ENCODE measurements at regions not wholly inside any gene's neighbourhood (a gene's known extent, or its start where the extent isn't known, plus 50 kb on each side); places are given as distances from the start of the nearest gene placed in this dataset.

DNA sequence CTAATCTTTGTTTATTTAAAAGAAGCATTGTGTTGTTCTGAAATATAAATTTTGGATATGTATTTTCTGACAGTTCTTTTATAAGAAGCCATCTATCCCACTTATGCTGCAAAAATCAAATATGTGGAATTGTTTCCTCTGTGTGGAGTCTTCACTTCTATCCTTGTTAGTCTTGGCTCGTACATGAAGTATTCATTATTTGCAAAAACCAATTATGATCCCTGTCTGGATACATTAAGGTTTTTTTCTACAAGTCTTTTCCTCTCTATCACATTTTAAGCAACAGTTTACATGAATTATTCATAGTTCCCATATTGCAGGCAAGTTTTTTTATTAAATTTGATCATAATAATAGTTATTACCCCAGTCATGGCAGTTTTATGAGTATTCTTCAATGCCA lies 490.8 kb upstream of the GJE1 start:
- Histone ChIP-seq H3K9me3 (ENCODE audit: control insufficient read depth, insufficient read depth, low read length) (no peaks in the 10 kb centered on the region), H3K27me3 (ENCODE audit: control insufficient read depth, insufficient read depth, low read length) (no peaks in the 10 kb centered on the region), H3K27ac (ENCODE audit: low read depth, low read length) (no peak overlapping the region), H3K4me1 (ENCODE audit: control insufficient read depth, insufficient read depth, low read length) (no peaks in the 10 kb centered on the region), H3K4me3 (ENCODE audit: low read depth, low read length) (no peak overlapping the region), H3K36me3 (ENCODE audit: control insufficient read depth, insufficient read depth, low read length) (no peaks in the 10 kb centered on the region)
- WGBS (ENCODE audit: insufficient coverage): no CpG with 5 or more reads among the region's 1 CpG
- DNase-seq (ENCODE audit: low read depth in 4 of 6, low spot score in 6 of 6): peak in 1 of 6 donors; percentile 57

DNA sequence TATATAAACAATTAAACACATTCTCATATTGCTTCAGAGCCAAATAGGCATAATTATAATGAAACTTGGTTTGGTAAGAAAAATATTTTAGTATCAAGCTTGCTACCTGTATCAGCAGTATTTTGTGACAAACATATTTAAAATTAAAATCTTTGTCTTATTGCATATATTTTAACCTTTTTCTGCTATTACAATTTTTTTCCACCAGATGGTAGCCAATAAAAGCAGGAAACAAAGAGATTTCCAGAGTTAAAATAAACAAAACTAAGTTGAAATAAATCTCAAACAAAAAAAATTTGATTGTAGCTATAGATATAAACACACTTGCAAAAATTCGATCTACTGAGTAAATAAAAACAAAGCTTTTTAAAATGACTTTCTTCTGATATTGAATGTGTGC lies 491.3 kb upstream of the GJE1 start:
- Histone ChIP-seq H3K4me3 (ENCODE audit: low read depth, low read length) (no peak overlapping the region), H3K4me1 (ENCODE audit: control insufficient read depth, insufficient read depth, low read length) (no peaks in the 10 kb centered on the region), H3K27me3 (ENCODE audit: control insufficient read depth, insufficient read depth, low read length) (no peaks in the 10 kb centered on the region), H3K9me3 (ENCODE audit: control insufficient read depth, insufficient read depth, low read length) (no peaks in the 10 kb centered on the region), H3K27ac (ENCODE audit: low read depth, low read length) (no peak overlapping the region), H3K36me3 (ENCODE audit: control insufficient read depth, insufficient read depth, low read length) (no peaks in the 10 kb centered on the region)
- WGBS (ENCODE audit: insufficient coverage): no CpG with 5 or more reads among the region's 1 CpG
- DNase-seq (ENCODE audit: low read depth in 4 of 6, low spot score in 6 of 6): peak in 2 of 6 donors; percentile 10 to 22

GRCh38 chr6:141635621-141636020 lies 497.1 kb upstream of the GJE1 start:
- Histone ChIP-seq H3K27me3 (ENCODE audit: control insufficient read depth, insufficient read depth, low read length) (no peaks in the 10 kb centered on the region), H3K4me1 (ENCODE audit: control insufficient read depth, insufficient read depth, low read length) (no peaks in the 10 kb centered on the region), H3K27ac (ENCODE audit: low read depth, low read length) (no peak overlapping the region), H3K36me3 (ENCODE audit: control insufficient read depth, insufficient read depth, low read length) (no peaks in the 10 kb centered on the region), H3K4me3 (ENCODE audit: low read depth, low read length) (no peak overlapping the region), H3K9me3 (ENCODE audit: control insufficient read depth, insufficient read depth, low read length) (no peaks in the 10 kb centered on the region)
- no peak for DNase-seq (ENCODE audit: low read depth in 4 of 6, low spot score in 6 of 6)
- 82% methylated on average over 1 of the region's 3 CpGs for WGBS (ENCODE audit: insufficient coverage)

GRCh38 chr6:141634269-141634668 lies 498.5 kb upstream of the GJE1 start:
- H3K4me1 ChIP-seq (ENCODE audit: control insufficient read depth, insufficient read depth, low read length): no peaks in the 10 kb centered on the region
- no CpG with 5 or more reads among the region's 2 CpGs for WGBS (ENCODE audit: insufficient coverage)
- no peak for DNase-seq (ENCODE audit: low read depth in 4 of 6, low spot score in 6 of 6)
- H3K4me3 ChIP-seq (ENCODE audit: low read depth, low read length): no peak overlapping the region
- H3K27me3 ChIP-seq (ENCODE audit: control insufficient read depth, insufficient read depth, low read length): no peaks in the 10 kb centered on the region
- no peak overlapping the region for H3K27ac ChIP-seq (ENCODE audit: low read depth, low read length)
- H3K36me3 ChIP-seq (ENCODE audit: control insufficient read depth, insufficient read depth, low read length): no peaks in the 10 kb centered on the region
- H3K9me3 ChIP-seq (ENCODE audit: control insufficient read depth, insufficient read depth, low read length): no peaks in the 10 kb centered on the region

GRCh38 chr6:141624301-141624700 lies 508.4 kb upstream of the GJE1 start:
- Histone ChIP-seq H3K9me3 (ENCODE audit: control insufficient read depth, insufficient read depth, low read length) (no peaks in the 10 kb centered on the region), H3K27me3 (ENCODE audit: control insufficient read depth, insufficient read depth, low read length) (no peaks in the 10 kb centered on the region), H3K27ac (ENCODE audit: low read depth, low read length) (no peak overlapping the region), H3K36me3 (ENCODE audit: control insufficient read depth, insufficient read depth, low read length) (no peaks in the 10 kb centered on the region), H3K4me1 (ENCODE audit: control insufficient read depth, insufficient read depth, low read length) (no peaks in the 10 kb centered on the region), H3K4me3 (ENCODE audit: low read depth, low read length) (no peak overlapping the region)
- no peak for DNase-seq (ENCODE audit: low read depth in 4 of 6, low spot score in 6 of 6)
- WGBS (ENCODE audit: insufficient coverage): 100% methylated on average over 2 of the region's 3 CpGs

DNA sequence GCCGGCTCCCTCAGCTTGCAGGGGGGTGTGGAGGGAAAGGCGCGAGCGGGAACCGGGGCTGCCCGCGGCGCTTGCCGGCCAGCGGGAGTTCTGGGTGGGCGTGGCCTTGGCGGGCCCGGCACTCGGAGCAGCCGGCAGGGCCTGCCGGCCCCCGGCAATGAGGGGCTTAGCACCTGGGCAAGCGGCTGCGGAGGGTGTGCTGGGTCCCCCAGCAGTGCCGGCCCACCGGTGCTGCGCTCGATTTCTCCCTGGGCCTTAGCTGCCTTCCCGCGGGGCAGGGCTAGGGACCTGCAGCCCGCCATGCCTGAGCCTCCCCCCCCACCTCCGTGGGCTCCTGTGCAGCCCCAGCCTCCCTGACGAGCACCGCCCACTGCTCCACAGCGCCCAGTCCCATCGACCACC lies 514.5 kb upstream of the GJE1 start:
- Histone ChIP-seq H3K9me3 (ENCODE audit: control insufficient read depth, insufficient read depth, low read length) (no peaks in the 10 kb centered on the region), H3K4me1 (ENCODE audit: control insufficient read depth, insufficient read depth, low read length) (no peaks in the 10 kb centered on the region)
- WGBS (ENCODE audit: insufficient coverage): 95% methylated on average over 30 of the region's 31 CpGs

GRCh38 chr6:141610741-141611140 lies 522.0 kb upstream of the GJE1 start:
- no peak overlapping the region for H3K27ac ChIP-seq (ENCODE audit: low read depth, low read length)

More for the DNA sequence above, 514.5 kb upstream of the GJE1 start:
- Histone ChIP-seq H3K27ac (ENCODE audit: low read depth, low read length) (no peak overlapping the region), H3K27me3 (ENCODE audit: control insufficient read depth, insufficient read depth, low read length) (no peaks in the 10 kb centered on the region), H3K36me3 (ENCODE audit: control insufficient read depth, insufficient read depth, low read length) (no peaks in the 10 kb centered on the region), H3K4me3 (ENCODE audit: low read depth, low read length) (no peak overlapping the region)
- DNase-seq (ENCODE audit: low read depth in 4 of 6, low spot score in 6 of 6): no peak

GRCh38 chr6:141607956-141608355 lies 524.8 kb upstream of the GJE1 start:
- H3K27me3 ChIP-seq (ENCODE audit: control insufficient read depth, insufficient read depth, low read length): no peaks in the 10 kb centered on the region
- no peak overlapping the region for H3K4me3 ChIP-seq (ENCODE audit: low read depth, low read length)
- no peak for DNase-seq (ENCODE audit: low read depth in 4 of 6, low spot score in 6 of 6)
- WGBS (ENCODE audit: insufficient coverage): 86% methylated on average over 1 of the region's 3 CpGs
- H3K9me3 ChIP-seq (ENCODE audit: control insufficient read depth, insufficient read depth, low read length): peaks cover 3% of the 10 kb centered on the region
- no peaks in the 10 kb centered on the region for H3K36me3 ChIP-seq (ENCODE audit: control insufficient read depth, insufficient read depth, low read length)
- no peaks in the 10 kb centered on the region for H3K4me1 ChIP-seq (ENCODE audit: control insufficient read depth, insufficient read depth, low read length)
- no peak overlapping the region for H3K27ac ChIP-seq (ENCODE audit: low read depth, low read length)

More at GRCh38 chr6:141610741-141611140, 522.0 kb upstream of the GJE1 start:
- H3K4me3 ChIP-seq (ENCODE audit: low read depth, low read length): no peak overlapping the region
- no peak for DNase-seq (ENCODE audit: low read depth in 4 of 6, low spot score in 6 of 6)
- 60% methylated on average over 1 of the region's 5 CpGs for WGBS (ENCODE audit: insufficient coverage)
- no peaks in the 10 kb centered on the region for H3K27me3 ChIP-seq (ENCODE audit: control insufficient read depth, insufficient read depth, low read length)
- H3K4me1 ChIP-seq (ENCODE audit: control insufficient read depth, insufficient read depth, low read length): no peaks in the 10 kb centered on the region
- no peaks in the 10 kb centered on the region for H3K36me3 ChIP-seq (ENCODE audit: control insufficient read depth, insufficient read depth, low read length)
- H3K9me3 ChIP-seq (ENCODE audit: control insufficient read depth, insufficient read depth, low read length): peaks cover 3% of the 10 kb centered on the region

- H3K4me3 ChIP-seq (ENCODE audit: low read depth, low read length): no peak overlapping the region
- no peaks in the 10 kb centered on the region for H3K36me3 ChIP-seq (ENCODE audit: control insufficient read depth, insufficient read depth, low read length)
- H3K27me3 ChIP-seq (ENCODE audit: control insufficient read depth, insufficient read depth, low read length): no peaks in the 10 kb centered on the region
- no peaks in the 10 kb centered on the region for H3K4me1 ChIP-seq (ENCODE audit: control insufficient read depth, insufficient read depth, low read length)
- no peak overlapping the region for H3K27ac ChIP-seq (ENCODE audit: low read depth, low read length)
- H3K9me3 ChIP-seq (ENCODE audit: control insufficient read depth, insufficient read depth, low read length): no peaks in the 10 kb centered on the region
- DNase-seq (ENCODE audit: low read depth in 4 of 6, low spot score in 6 of 6): no peak
Measured at GRCh38 chr6:141598487-141598886, 534.2 kb upstream of the GJE1 start.

- Histone ChIP-seq H3K4me1 (ENCODE audit: control insufficient read depth, insufficient read depth, low read length) (no peaks in the 10 kb centered on the region), H3K9me3 (ENCODE audit: control insufficient read depth, insufficient read depth, low read length) (no peaks in the 10 kb centered on the region), H3K36me3 (ENCODE audit: control insufficient read depth, insufficient read depth, low read length) (no peaks in the 10 kb centered on the region), H3K27ac (ENCODE audit: low read depth, low read length) (no peak overlapping the region), H3K27me3 (ENCODE audit: control insufficient read depth, insufficient read depth, low read length) (no peaks in the 10 kb centered on the region), H3K4me3 (ENCODE audit: low read depth, low read length) (no peak overlapping the region)
- no peak for DNase-seq (ENCODE audit: low read depth in 4 of 6, low spot score in 6 of 6)
Measured at GRCh38 chr6:141594874-141595273, 537.9 kb upstream of the GJE1 start.
